BJ (cell line): ENCODE measurements at regions not wholly inside any gene's neighbourhood (a gene's known extent, or its start where the extent isn't known, plus 50 kb on each side); places are given as distances from the start of the nearest gene placed in this dataset.

Experiments used
- CTCF ChIA-PET: fragments of 350-600 bp; formaldehyde crosslinking; extraction: SDS; loops from one replicate; lab custom pipeline; 2021; ENCODE audit warnings: antibody characterized with exemption, inconsistent platforms; lab: Yijun Ruan, JAX
- POLR2A ChIA-PET: fragments of 300-600 bp; sonication (Branson Sonifier 250); formaldehyde crosslinking; extraction: SDS; loops from one replicate; lab custom pipeline; 2021; ENCODE audit warnings: antibody characterized with exemption; lab: Charles Lee
- DNase-seq: peaks from one replicate; pipeline ENCODE4 v3.0.0-alpha.2; 2011; ENCODE audit warnings: low read depth
- H3K27me3 ChIP-seq: 2 replicates; pipeline ENCODE4 v1.6.0; 2011; ENCODE audit warnings: low read length; ENCODE audit not compliant: control insufficient read depth, insufficient read depth
- H3K36me3 ChIP-seq: 2 replicates; pipeline ENCODE4 v1.5.1; 2011; ENCODE audit warnings: low read length; ENCODE audit not compliant: control insufficient read depth, insufficient read depth
- H3K4me3 ChIP-seq: 2 replicates; pipeline ENCODE4 v1.5.1; 2011; ENCODE audit warnings: low read depth, mild to moderate bottlenecking, control low read depth, low read length
- CTCF ChIP-seq: IDR thresholded peaks from 2 replicates; pipeline ENCODE4 v1.5.1; 2011; ENCODE audit warnings: low read depth, mild to moderate bottlenecking, control low read depth, inconsistent platforms, low read length, moderate library complexity; ENCODE audit not compliant: insufficient read depth

- no peak for TF ChIP-seq CTCF
- Histone ChIP-seq H3K4me3 (no peak overlapping the region), H3K36me3 (no peaks in the 10 kb centered on the region), H3K27me3 (peaks cover 22% of the 10 kb centered on the region)
- ChIA-PET CTCF (interaction anchor here (0.6 to 1.3 kb wide), 2 partner anchors 13 to 57 kb away, joined by 4 to 5 read pairs; no protein-coding TSS in a partner anchor), POLR2A (no interaction called here)
- no peak for DNase-seq
Observed at GRCh38 chr11:127110542-127110941, 110.0 kb upstream of the KIRREL3 start.

DNA sequence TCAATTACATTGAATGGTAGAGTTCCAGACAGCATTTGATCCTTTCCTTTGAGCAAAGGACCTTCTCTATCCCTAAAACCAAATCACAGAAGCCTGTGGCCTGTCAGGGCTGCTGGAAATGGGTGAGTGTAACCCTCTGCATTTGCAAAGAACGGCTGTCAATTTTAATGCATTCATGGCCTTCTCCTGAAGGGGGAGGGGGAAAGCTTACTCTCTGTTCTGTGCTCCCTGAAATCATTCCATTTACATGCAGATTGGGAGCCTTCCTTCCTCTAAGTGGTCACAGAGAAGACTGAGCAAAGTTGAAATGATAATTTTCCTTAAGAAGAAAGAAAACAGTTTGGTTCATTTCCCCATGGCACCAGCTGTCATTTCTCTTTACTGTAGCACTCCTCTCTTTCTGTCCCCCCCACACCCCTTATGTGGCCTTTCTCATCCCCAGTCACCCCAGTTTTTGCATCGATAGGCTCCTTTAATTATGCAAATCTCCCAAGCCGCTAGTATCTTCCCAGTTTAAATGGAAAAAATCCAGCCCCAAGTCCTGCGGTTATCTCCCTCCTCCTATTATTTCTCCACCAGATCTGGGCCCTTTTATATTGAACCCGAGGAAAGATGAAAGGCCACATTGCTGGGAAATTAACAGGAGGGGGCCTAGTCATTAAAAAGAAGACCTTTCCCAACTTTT, 109.4 kb upstream of the KIRREL3 start:
- Histone ChIP-seq H3K4me3 (no peak overlapping the region), H3K36me3 (no peaks in the 10 kb centered on the region), H3K27me3 (peaks cover 22% of the 10 kb centered on the region)
- no peak for DNase-seq
- ChIA-PET CTCF (interaction anchor here (1.3 kb wide), 1 partner anchor 14 kb away, joined by 5 read pairs; no protein-coding TSS in a partner anchor), POLR2A (no interaction called here)
- TF ChIP-seq CTCF, result no peak

- ChIA-PET CTCF (no interaction called here), POLR2A (no interaction called here)
- H3K36me3 ChIP-seq, result no peaks in the 10 kb centered on the region
- DNase-seq, result no peak
- TF ChIP-seq CTCF, result no peak
- H3K4me3 ChIP-seq, result no peak overlapping the region
- peaks cover 21% of the 10 kb centered on the region for H3K27me3 ChIP-seq
Observed at GRCh38 chr11:127108838-127109237, 108.3 kb upstream of the KIRREL3 start.

DNA sequence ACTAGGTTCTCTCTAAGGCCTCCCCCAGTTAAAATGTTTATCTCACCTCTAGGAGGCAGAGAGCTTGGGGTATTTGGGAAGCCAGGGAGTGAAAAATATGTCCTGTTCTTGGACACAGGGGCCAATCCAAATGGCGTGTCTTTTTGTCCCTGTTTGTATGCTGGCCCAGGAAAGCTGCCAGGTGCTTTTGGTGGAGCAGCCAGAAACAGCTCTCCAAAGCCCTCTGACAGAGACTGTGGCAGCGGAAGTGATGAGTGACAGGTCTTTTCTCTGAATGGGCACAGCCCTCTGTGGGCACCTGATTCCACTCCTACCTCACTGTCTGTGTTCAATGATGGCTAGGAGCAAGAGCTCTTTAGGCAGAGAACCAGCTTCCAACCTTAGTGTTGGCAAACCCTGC, 106.4 kb upstream of the KIRREL3 start:
- TF ChIP-seq CTCF, result no peak
- ChIA-PET CTCF (no interaction called here), POLR2A (no interaction called here)
- no peak overlapping the region for H3K4me3 ChIP-seq
- no peaks in the 10 kb centered on the region for H3K36me3 ChIP-seq
- DNase-seq, result no peak
- H3K27me3 ChIP-seq, result peaks cover 19% of the 10 kb centered on the region

GRCh38 chr11:127105593-127106541, 105.3 kb upstream of the KIRREL3 start:
- TF ChIP-seq CTCF, result no peak
- no peak for DNase-seq
- ChIA-PET CTCF (no interaction called here), POLR2A (no interaction called here)
- H3K36me3 ChIP-seq, result no peaks in the 10 kb centered on the region
- H3K4me3 ChIP-seq, result no peak overlapping the region
- H3K27me3 ChIP-seq, result peaks cover 18% of the 10 kb centered on the region
